Upper lobe of left lung (tissue), 4 donors: ENCODE measurements at regions not wholly inside any gene's neighbourhood (a gene's known extent, or its start where the extent isn't known, plus 50 kb on each side); places are given as distances from the start of the nearest gene placed in this dataset.

Experiments used
- EP300 ChIP-seq, 4 donors: sonication (generic); formaldehyde crosslinking; IDR thresholded peaks; one replicate each; pipeline ENCODE4 v1.5.1; 2017; ENCODE audit warnings: antibody characterized with exemption in 4 of 4, control low read depth in 2 of 4
- TF ChIP-seq, protein P1 (sequence below), 6 experiments: fragments of 450-650 bp in 4 of 6; fragments of 200-600 bp in 2 of 6; sonication (generic) in 2 of 6; IDR thresholded peaks; one replicate each; pipeline ENCODE4 v1.5.1; 2016 to 2019; ENCODE audit warnings: antibody characterized with exemption in 6 of 6

GRCh38 chr10:118960157-118961090 lies 69.1 kb upstream of the NANOS1 start:
- TF ChIP-seq EP300 (IDR thresholded peaks at IDR 0.05), result no peak
- TF ChIP-seq, protein P1, sequence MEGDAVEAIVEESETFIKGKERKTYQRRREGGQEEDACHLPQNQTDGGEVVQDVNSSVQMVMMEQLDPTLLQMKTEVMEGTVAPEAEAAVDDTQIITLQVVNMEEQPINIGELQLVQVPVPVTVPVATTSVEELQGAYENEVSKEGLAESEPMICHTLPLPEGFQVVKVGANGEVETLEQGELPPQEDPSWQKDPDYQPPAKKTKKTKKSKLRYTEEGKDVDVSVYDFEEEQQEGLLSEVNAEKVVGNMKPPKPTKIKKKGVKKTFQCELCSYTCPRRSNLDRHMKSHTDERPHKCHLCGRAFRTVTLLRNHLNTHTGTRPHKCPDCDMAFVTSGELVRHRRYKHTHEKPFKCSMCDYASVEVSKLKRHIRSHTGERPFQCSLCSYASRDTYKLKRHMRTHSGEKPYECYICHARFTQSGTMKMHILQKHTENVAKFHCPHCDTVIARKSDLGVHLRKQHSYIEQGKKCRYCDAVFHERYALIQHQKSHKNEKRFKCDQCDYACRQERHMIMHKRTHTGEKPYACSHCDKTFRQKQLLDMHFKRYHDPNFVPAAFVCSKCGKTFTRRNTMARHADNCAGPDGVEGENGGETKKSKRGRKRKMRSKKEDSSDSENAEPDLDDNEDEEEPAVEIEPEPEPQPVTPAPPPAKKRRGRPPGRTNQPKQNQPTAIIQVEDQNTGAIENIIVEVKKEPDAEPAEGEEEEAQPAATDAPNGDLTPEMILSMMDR (IDR thresholded peaks at IDR 0.05), result no peak
